ENCODE measurements at regions not wholly inside any gene's neighbourhood (a gene's known extent, or its start where the extent isn't known, plus 50 kb on each side); places are given as distances from the start of the nearest gene placed in this dataset.

GRCh38 chr15:47340571-47340920 is 376.8 kb upstream of the SEMA6D start:
- Mint-ChIP-seq H3K27me3 (ENCODE audit: low read depth) (no peaks in the 10 kb centered on the region), H3K27ac (no peak overlapping the region), H3K36me3 (ENCODE audit: insufficient read depth in 1 of 3, low read depth in 3 of 3) (no peaks in the 10 kb centered on the region), H3K4me1 (no peaks in the 10 kb centered on the region), H3K4me3 (no peak overlapping the region), H3K9me3 (peaks cover 4% of the 10 kb centered on the region in 2 experiments; a peak in 2 of 5 replicates)
- H2BK15ac ChIP-seq (ENCODE audit: low read depth, low read length), result no peak overlapping the region
- no peak overlapping the region for H2BK5ac ChIP-seq (ENCODE audit: insufficient read length, low read length)
- no peak for DNase-seq
- H2BK20ac ChIP-seq (ENCODE audit: low read depth, low read length, poor library complexity, severe bottlenecking), result no peak overlapping the region
- TF ChIP-seq, protein P1, sequence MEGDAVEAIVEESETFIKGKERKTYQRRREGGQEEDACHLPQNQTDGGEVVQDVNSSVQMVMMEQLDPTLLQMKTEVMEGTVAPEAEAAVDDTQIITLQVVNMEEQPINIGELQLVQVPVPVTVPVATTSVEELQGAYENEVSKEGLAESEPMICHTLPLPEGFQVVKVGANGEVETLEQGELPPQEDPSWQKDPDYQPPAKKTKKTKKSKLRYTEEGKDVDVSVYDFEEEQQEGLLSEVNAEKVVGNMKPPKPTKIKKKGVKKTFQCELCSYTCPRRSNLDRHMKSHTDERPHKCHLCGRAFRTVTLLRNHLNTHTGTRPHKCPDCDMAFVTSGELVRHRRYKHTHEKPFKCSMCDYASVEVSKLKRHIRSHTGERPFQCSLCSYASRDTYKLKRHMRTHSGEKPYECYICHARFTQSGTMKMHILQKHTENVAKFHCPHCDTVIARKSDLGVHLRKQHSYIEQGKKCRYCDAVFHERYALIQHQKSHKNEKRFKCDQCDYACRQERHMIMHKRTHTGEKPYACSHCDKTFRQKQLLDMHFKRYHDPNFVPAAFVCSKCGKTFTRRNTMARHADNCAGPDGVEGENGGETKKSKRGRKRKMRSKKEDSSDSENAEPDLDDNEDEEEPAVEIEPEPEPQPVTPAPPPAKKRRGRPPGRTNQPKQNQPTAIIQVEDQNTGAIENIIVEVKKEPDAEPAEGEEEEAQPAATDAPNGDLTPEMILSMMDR (conservative IDR thresholded peaks at IDR 0.05), result no peak
- no peak overlapping the region for H2AFZ ChIP-seq (ENCODE audit: low read length)
- no peak overlapping the region for H4K5ac ChIP-seq (ENCODE audit: insufficient read length, low read depth, low read length)
- no peaks in the 10 kb centered on the region for H3K9me3 ChIP-seq (ENCODE audit: control insufficient read depth, low read depth, low read length)
- no peaks in the 10 kb centered on the region for H4K20me1 ChIP-seq (ENCODE audit: control insufficient read depth, insufficient read depth, insufficient read length)
- H3K23ac ChIP-seq (ENCODE audit: insufficient read length, low read depth, low read length), result no peak overlapping the region
- no peaks in the 10 kb centered on the region for H3K23me2 ChIP-seq (ENCODE audit: insufficient read length, low read depth, low read length, poor library complexity, severe bottlenecking)
- H4K8ac ChIP-seq (replicated peaks; ENCODE audit: insufficient read length, low read depth, low read length), result no peak overlapping the region
- H3K4me2 ChIP-seq (ENCODE audit: insufficient read depth, insufficient read length, low read length), result no peak overlapping the region
- no peak overlapping the region for H3T11ph ChIP-seq (ENCODE audit: low read length)
- H3K4ac ChIP-seq (ENCODE audit: low read depth, low read length), result no peak overlapping the region
- H3K79me2 ChIP-seq (ENCODE audit: insufficient read depth, low read length), result no peaks in the 10 kb centered on the region
- H3K56ac ChIP-seq (ENCODE audit: insufficient read length, low read depth, low read length), result no peak overlapping the region
- H2BK12ac ChIP-seq (ENCODE audit: insufficient read length, low read depth, low read length), result no peak overlapping the region
- no peak overlapping the region for H4K91ac ChIP-seq (ENCODE audit: insufficient read length, low read depth, low read length)
- H3K14ac ChIP-seq (ENCODE audit: insufficient read depth, low read length), result no peak overlapping the region
- H3K79me1 ChIP-seq (ENCODE audit: insufficient read depth, low read depth, low read length, poor library complexity, severe bottlenecking), result no peaks in the 10 kb centered on the region
- H3K18ac ChIP-seq (ENCODE audit: insufficient read length, low read depth, low read length), result no peak overlapping the region
- no peak overlapping the region for H3K27ac ChIP-seq (ENCODE audit: insufficient read length, low read depth, low read length)
- H3K27me3 ChIP-seq (ENCODE audit: insufficient read depth, low read length), result no peaks in the 10 kb centered on the region
- H2AK5ac ChIP-seq (ENCODE audit: insufficient read length, low read length), result no peak overlapping the region
- no peak overlapping the region for H3K9ac ChIP-seq (ENCODE audit: extremely low read depth, insufficient read length, low read length)
- H2BK120ac ChIP-seq (ENCODE audit: low read depth, low read length, poor library complexity, severe bottlenecking), result no peak overlapping the region
- no peaks in the 10 kb centered on the region for H3K4me1 ChIP-seq (ENCODE audit: insufficient read depth, low read length)
- WGBS (ENCODE audit: extremely low coverage, insufficient read length, low lambda C conversion rate), result no CpG with 5 or more reads among the region's 2 CpGs

All from H9 (cell line).